ENCODE measurements at regions not wholly inside any gene's neighbourhood (a gene's known extent, or its start where the extent isn't known, plus 50 kb on each side); places are given as distances from the start of the nearest gene placed in this dataset.

GRCh38 chr10:114771749-114772148, 49.8 kb upstream of the FHIP2A start:
- TF ChIP-seq CTCF (conservative IDR thresholded peaks at IDR 0.05 in 1 of 2, IDR thresholded peaks at IDR 0.05 in 1 of 2; ENCODE audit: extremely low read depth in 1 of 2, insufficient read depth in 1 of 2, low read depth in 1 of 2, low read length in 2 of 2) = no peak
- no peak for TF ChIP-seq EZH2 (IDR thresholded peaks at IDR 0.05; ENCODE audit: borderline replicate concordance, low read length)
